Body of pancreas (tissue), 4 donors: ENCODE measurements at regions not wholly inside any gene's neighbourhood (a gene's known extent, or its start where the extent isn't known, plus 50 kb on each side); places are given as distances from the start of the nearest gene placed in this dataset.

Experiments
- POLR2A ChIP-seq, 3 donors: fragments of 450-650 bp; IDR thresholded peaks; one replicate each; pipeline ENCODE4 v1.6.1; 2016; ENCODE audit warnings: antibody characterized with exemption in 3 of 3, mild to moderate bottlenecking in 2 of 3
- TF ChIP-seq, protein P1 (sequence below), 7 experiments: fragments of 450-650 bp in 4 of 7; fragments of 200-600 bp in 3 of 7; sonication (generic) in 3 of 7; IDR thresholded peaks; one replicate each; pipeline ENCODE4 v1.5.1; 2016 to 2019; ENCODE audit warnings: antibody characterized with exemption in 7 of 7

DNA sequence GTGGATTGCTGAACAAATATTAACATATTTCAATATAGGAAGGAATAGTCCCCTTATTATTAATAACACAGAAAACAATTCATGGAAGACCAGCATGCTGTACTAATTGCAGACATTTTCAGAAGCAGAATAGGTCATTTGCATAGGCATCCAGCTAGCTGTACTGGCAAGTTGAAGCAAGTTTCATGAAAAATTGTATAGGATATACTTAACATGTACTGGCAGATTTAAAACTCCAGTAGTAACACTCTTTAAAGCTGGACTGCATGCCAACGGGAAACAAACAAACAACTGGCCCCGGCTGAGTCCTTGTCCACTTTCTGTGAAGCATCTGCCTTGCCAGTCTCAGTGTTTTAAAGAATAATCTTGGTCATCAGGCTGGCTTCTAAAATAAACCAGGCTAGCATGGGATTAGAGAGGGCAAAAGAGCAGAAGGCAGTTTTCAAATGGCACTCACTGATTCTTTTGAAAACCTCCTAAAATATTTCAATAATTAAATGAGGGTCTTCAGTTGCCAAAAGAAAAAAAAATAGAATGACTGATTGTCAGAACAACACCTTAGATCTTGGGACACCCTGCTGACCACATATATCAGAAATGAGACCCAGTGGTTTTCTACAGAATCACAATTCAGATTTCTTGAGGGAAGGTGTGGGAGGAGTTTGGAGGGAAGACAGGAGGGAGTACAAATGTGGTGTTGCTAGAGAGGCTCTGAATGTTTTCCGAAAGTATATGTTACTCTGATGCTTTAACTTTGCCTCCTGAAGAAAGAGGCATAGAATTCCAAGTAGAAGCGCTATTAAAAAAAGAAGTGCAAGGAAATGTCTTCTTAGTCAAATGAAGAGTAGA lies 122.5 kb upstream of the KRAS start:
- TF ChIP-seq, protein P1, sequence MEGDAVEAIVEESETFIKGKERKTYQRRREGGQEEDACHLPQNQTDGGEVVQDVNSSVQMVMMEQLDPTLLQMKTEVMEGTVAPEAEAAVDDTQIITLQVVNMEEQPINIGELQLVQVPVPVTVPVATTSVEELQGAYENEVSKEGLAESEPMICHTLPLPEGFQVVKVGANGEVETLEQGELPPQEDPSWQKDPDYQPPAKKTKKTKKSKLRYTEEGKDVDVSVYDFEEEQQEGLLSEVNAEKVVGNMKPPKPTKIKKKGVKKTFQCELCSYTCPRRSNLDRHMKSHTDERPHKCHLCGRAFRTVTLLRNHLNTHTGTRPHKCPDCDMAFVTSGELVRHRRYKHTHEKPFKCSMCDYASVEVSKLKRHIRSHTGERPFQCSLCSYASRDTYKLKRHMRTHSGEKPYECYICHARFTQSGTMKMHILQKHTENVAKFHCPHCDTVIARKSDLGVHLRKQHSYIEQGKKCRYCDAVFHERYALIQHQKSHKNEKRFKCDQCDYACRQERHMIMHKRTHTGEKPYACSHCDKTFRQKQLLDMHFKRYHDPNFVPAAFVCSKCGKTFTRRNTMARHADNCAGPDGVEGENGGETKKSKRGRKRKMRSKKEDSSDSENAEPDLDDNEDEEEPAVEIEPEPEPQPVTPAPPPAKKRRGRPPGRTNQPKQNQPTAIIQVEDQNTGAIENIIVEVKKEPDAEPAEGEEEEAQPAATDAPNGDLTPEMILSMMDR (IDR thresholded peaks at IDR 0.05): no peak
- TF ChIP-seq POLR2A (IDR thresholded peaks at IDR 0.05): no peak
